ENCODE measurements at regions not wholly inside any gene's neighbourhood (a gene's known extent, or its start where the extent isn't known, plus 50 kb on each side); places are given as distances from the start of the nearest gene placed in this dataset.

DNA sequence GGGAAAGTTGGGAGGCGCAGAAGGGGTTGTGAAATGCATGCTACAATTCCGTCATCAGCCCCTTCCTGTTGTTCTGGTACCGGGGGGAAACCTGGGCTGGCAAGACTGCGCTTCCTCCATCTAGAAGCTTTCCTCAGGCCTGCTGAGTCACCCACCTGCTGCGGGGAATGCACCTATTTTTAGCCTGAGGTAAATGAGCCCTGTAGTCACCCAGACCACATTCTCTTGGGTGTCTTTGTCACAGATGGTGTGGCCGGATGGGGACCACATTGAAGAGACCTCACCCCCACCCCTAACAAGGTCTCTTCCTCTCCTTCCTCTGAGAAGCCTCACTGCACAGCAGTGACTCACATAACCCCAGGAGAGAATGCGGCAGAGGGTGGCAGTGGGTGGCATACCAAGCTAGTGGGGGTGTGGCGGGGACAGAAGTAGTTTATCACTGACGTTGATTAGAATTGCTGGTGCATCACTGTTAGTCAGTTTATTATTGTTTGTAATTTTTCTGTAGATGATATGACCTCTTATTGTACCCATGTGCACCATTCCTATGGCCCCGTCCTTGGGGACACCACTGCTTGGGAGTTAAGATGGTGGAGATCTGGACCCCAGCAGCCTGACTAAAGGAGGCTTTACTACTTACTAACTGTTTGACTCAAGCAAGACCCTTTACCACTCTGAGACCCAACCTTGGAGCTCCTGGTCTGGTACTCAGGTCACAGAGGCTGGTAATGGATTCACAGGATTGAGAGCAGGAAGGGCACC lies 83.0 kb upstream of the DUSP5 start:
- TF ChIP-seq, protein P1, sequence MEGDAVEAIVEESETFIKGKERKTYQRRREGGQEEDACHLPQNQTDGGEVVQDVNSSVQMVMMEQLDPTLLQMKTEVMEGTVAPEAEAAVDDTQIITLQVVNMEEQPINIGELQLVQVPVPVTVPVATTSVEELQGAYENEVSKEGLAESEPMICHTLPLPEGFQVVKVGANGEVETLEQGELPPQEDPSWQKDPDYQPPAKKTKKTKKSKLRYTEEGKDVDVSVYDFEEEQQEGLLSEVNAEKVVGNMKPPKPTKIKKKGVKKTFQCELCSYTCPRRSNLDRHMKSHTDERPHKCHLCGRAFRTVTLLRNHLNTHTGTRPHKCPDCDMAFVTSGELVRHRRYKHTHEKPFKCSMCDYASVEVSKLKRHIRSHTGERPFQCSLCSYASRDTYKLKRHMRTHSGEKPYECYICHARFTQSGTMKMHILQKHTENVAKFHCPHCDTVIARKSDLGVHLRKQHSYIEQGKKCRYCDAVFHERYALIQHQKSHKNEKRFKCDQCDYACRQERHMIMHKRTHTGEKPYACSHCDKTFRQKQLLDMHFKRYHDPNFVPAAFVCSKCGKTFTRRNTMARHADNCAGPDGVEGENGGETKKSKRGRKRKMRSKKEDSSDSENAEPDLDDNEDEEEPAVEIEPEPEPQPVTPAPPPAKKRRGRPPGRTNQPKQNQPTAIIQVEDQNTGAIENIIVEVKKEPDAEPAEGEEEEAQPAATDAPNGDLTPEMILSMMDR (IDR thresholded peaks at IDR 0.05) = no peak
- TF ChIP-seq EZH2phosphoT487 (IDR thresholded peaks at IDR 0.05) (no peak), EZH2 (IDR thresholded peaks at IDR 0.05) (no peak)
